ENCODE measurements at regions not wholly inside any gene's neighbourhood (a gene's known extent, or its start where the extent isn't known, plus 50 kb on each side); places are given as distances from the start of the nearest gene placed in this dataset.

GRCh38 chr6:170033666-170034065 lies 257.2 kb downstream of the DLL1 start:
- TF ChIP-seq CTCF (IDR thresholded peaks at IDR 0.05) (no peak), POLR2A (IDR thresholded peaks at IDR 0.05) (no peak)
